AG09309 (cell line): ENCODE measurements at regions not wholly inside any gene's neighbourhood (a gene's known extent, or its start where the extent isn't known, plus 50 kb on each side); places are given as distances from the start of the nearest gene placed in this dataset.

Source experiments
- DNase-seq: peaks from one replicate; pipeline ENCODE4 v3.0.0-alpha.2; 2010; ENCODE audit warnings: low read depth
- H3K4me3 ChIP-seq: 2 replicates; pipeline ENCODE4 v1.5.1; 2011; ENCODE audit warnings: mild to moderate bottlenecking, low read depth, low read length, moderate library complexity; ENCODE audit not compliant: control insufficient read depth
- CTCF ChIP-seq: IDR thresholded peaks from 2 replicates; pipeline ENCODE4 v1.5.1; 2011; ENCODE audit warnings: mild to moderate bottlenecking, low read depth, low read length, inconsistent platforms; ENCODE audit not compliant: insufficient read depth, control insufficient read depth; ENCODE audit errors: missing control alignments

- DNase-seq = no peak
- no peak for TF ChIP-seq CTCF
- H3K4me3 ChIP-seq = no peak overlapping the region
These were observed 333.7 kb downstream of the SEC14L1 start for GRCh38 chr17:77474292-77474988.

GRCh38 chr17:77475016-77475976 is 334.5 kb downstream of the SEC14L1 start:
- DNase-seq = peak; percentile 56
- no peak for TF ChIP-seq CTCF
- H3K4me3 ChIP-seq = no peak overlapping the region

GRCh38 chr17:77476006-77476405 is 335.2 kb downstream of the SEC14L1 start:
- no peak for DNase-seq
- no peak overlapping the region for H3K4me3 ChIP-seq

GRCh38 chr17:77476498-77476897 is 335.7 kb downstream of the SEC14L1 start:
- H3K4me3 ChIP-seq = no peak overlapping the region
- TF ChIP-seq CTCF = no peak
- DNase-seq = no peak

More at GRCh38 chr17:77476006-77476405, 335.2 kb downstream of the SEC14L1 start:
- TF ChIP-seq CTCF = no peak

GRCh38 chr17:77476931-77477805 is 336.4 kb downstream of the SEC14L1 start:
- H3K4me3 ChIP-seq = no peak overlapping the region
- DNase-seq = peak; percentile 96
- TF ChIP-seq CTCF = no peak

GRCh38 chr17:77478281-77478680 is 337.5 kb downstream of the SEC14L1 start:
- no peak overlapping the region for H3K4me3 ChIP-seq
- no peak for DNase-seq
- no peak for TF ChIP-seq CTCF
